Nephron (organoid): ENCODE measurements at regions not wholly inside any gene's neighbourhood (a gene's known extent, or its start where the extent isn't known, plus 50 kb on each side); places are given as distances from the start of the nearest gene placed in this dataset.

Experiments used
- H3K27ac Mint-ChIP-seq, 3 experiments: 2 replicates each; pipeline ENCODE4 v1.8.0; 2020; ENCODE audit warnings: mixed read lengths in 3 of 3, mild to moderate bottlenecking in 2 of 3, moderate library complexity in 1 of 3
- H3K27me3 Mint-ChIP-seq: 2 replicates; pipeline ENCODE4 v1.8.0; 2021; ENCODE audit warnings: low read depth, mild to moderate bottlenecking, moderate library complexity, mixed read lengths
- H3K36me3 Mint-ChIP-seq: 2 replicates; pipeline ENCODE4 v1.8.0; 2020; ENCODE audit warnings: low read depth, mixed read lengths
- H3K4me1 Mint-ChIP-seq: 2 replicates; pipeline ENCODE4 v1.8.0; 2020; ENCODE audit warnings: mixed read lengths
- H3K4me3 Mint-ChIP-seq, 3 experiments: 2 replicates each; pipeline ENCODE4 v1.8.0; 2020; ENCODE audit warnings: mild to moderate bottlenecking in 3 of 3, mixed read lengths in 3 of 3, moderate library complexity in 2 of 3
- H3K9me3 Mint-ChIP-seq: 2 replicates; pipeline ENCODE4 v1.8.0; 2020; ENCODE audit warnings: mixed read lengths
- CTCF ChIP-seq, 3 experiments: fragments of 200-600 bp; sonication (generic); IDR thresholded peaks; one replicate each; pipeline ENCODE4 v1.5.0; 2021; ENCODE audit warnings: antibody characterized with exemption in 3 of 3; ENCODE audit not compliant: unreplicated experiment in 3 of 3

- Mint-ChIP-seq H3K36me3 (no peaks in the 10 kb centered on the region), H3K4me3 (no peak overlapping the region), H3K27me3 (no peaks in the 10 kb centered on the region), H3K4me1 (no peaks in the 10 kb centered on the region), H3K9me3 (peaks cover 3% of the 10 kb centered on the region), H3K27ac (no peak overlapping the region)
- no peak for TF ChIP-seq CTCF (IDR thresholded peaks at IDR 0.05; ENCODE audit: unreplicated experiment in 3 of 3)
Measured at GRCh38 chr3:87625876-87626275, 349.5 kb upstream of the POU1F1 start.

GRCh38 chr3:87624860-87625259 lies 348.5 kb upstream of the POU1F1 start:
- H3K4me3 Mint-ChIP-seq: no peak overlapping the region
- H3K9me3 Mint-ChIP-seq: peaks cover 3% of the 10 kb centered on the region
- TF ChIP-seq CTCF (IDR thresholded peaks at IDR 0.05; ENCODE audit: unreplicated experiment in 3 of 3): no peak
- H3K27ac Mint-ChIP-seq: no peak overlapping the region
- H3K4me1 Mint-ChIP-seq: no peaks in the 10 kb centered on the region
- H3K27me3 Mint-ChIP-seq: no peaks in the 10 kb centered on the region
- H3K36me3 Mint-ChIP-seq: no peaks in the 10 kb centered on the region

- no peaks in the 10 kb centered on the region for H3K36me3 Mint-ChIP-seq
- no peak overlapping the region for H3K27ac Mint-ChIP-seq
- no peaks in the 10 kb centered on the region for H3K4me1 Mint-ChIP-seq
- H3K9me3 Mint-ChIP-seq: peaks cover 2% of the 10 kb centered on the region
- no peak overlapping the region for H3K4me3 Mint-ChIP-seq
- TF ChIP-seq CTCF (IDR thresholded peaks at IDR 0.05; ENCODE audit: unreplicated experiment in 3 of 3): no peak
- H3K27me3 Mint-ChIP-seq: no peaks in the 10 kb centered on the region
Measured at GRCh38 chr3:87621667-87622066, 345.3 kb upstream of the POU1F1 start.

- Mint-ChIP-seq H3K4me1 (no peaks in the 10 kb centered on the region), H3K36me3 (no peaks in the 10 kb centered on the region), H3K4me3 (no peak overlapping the region), H3K27ac (no peak overlapping the region), H3K9me3 (peaks cover 24% of the 10 kb centered on the region), H3K27me3 (no peaks in the 10 kb centered on the region)
- no peak for TF ChIP-seq CTCF (IDR thresholded peaks at IDR 0.05; ENCODE audit: unreplicated experiment in 3 of 3)
Measured at GRCh38 chr3:87615506-87615905, 339.1 kb upstream of the POU1F1 start.

GRCh38 chr3:87614998-87615397 lies 338.6 kb upstream of the POU1F1 start:
- Mint-ChIP-seq H3K27ac (no peak overlapping the region), H3K36me3 (no peaks in the 10 kb centered on the region), H3K9me3 (peaks cover 24% of the 10 kb centered on the region), H3K27me3 (no peaks in the 10 kb centered on the region), H3K4me3 (no peak overlapping the region), H3K4me1 (no peaks in the 10 kb centered on the region)
- TF ChIP-seq CTCF (IDR thresholded peaks at IDR 0.05; ENCODE audit: unreplicated experiment in 3 of 3): no peak

GRCh38 chr3:87607234-87607633 lies 330.9 kb upstream of the POU1F1 start:
- TF ChIP-seq CTCF (IDR thresholded peaks at IDR 0.05; ENCODE audit: unreplicated experiment in 3 of 3): no peak
- no peaks in the 10 kb centered on the region for H3K36me3 Mint-ChIP-seq
- no peak overlapping the region for H3K27ac Mint-ChIP-seq
- peaks cover 14% of the 10 kb centered on the region for H3K9me3 Mint-ChIP-seq
- H3K27me3 Mint-ChIP-seq: no peaks in the 10 kb centered on the region
- no peak overlapping the region for H3K4me3 Mint-ChIP-seq
- H3K4me1 Mint-ChIP-seq: no peaks in the 10 kb centered on the region
